HG03064 (cell line): ENCODE measurements at regions not wholly inside any gene's neighbourhood (a gene's known extent, or its start where the extent isn't known, plus 50 kb on each side); places are given as distances from the start of the nearest gene placed in this dataset.

ENCODE experiments used
- ATAC-seq: cut with Tn5 transposase; IDR thresholded peaks from one replicate; pipeline ENCODE4 v1.9.1; 2021; ENCODE audit warnings: low read depth; ENCODE audit not compliant: unreplicated experiment

DNA sequence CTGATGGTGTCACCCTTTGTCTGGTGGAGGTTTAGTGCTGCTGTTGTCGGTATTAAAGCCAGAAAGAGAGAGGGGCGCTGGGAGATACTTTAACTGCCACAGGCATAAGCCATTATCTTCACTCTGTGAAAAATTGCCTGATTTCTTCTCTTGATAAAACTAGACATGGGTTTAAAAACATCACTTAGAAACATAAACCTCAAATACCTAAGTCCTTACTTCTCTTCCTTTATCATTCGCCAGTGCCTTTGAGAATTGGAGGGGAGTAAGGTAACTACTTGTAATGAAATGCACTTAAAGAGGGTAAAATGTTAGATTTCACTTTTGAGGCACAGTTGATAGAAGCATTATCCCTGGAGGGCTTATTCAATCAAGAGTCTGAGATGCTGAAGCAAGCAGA lies 434.5 kb downstream of the OLFM4 start:
- ATAC-seq, result no peak

DNA sequence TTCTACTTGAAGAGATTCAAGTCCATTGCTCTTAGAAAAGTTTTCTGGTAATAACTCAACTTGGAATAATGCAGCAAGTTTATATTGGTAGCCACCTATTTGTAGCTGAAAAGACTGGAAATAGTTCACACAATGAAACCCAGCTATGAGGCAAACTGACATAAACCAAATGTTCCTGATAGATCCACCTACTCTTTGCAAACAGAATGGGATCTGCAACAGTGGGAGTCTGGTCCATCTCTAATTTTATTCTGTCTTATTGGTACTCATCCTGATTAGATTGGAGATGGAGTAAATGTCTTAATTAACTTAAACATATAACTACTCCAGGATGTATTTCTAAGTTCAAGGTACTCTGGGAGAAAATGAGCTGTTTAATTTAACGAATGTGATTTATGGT lies 438.0 kb downstream of the OLFM4 start:
- no peak for ATAC-seq

DNA sequence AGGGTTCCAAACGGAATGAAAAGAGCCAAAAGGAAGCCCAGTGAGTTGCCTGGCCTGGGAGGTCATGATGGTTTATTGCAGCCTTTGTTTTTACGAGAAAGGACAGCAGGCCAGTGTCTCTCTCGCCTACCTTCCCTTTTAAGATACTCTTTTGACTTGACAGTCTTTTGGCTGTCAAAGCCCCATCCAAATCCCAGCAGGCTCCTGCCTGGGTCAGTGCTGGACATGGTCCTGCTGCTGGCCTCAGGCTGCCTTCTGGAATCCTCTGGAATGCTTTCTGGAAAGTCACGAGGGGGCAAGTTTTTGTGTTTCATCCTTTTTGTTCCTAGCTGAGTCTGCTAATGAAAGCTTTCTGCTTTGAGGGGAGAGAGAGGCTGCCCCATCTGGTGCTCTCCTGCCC lies 444.8 kb downstream of the OLFM4 start:
- no peak for ATAC-seq

DNA sequence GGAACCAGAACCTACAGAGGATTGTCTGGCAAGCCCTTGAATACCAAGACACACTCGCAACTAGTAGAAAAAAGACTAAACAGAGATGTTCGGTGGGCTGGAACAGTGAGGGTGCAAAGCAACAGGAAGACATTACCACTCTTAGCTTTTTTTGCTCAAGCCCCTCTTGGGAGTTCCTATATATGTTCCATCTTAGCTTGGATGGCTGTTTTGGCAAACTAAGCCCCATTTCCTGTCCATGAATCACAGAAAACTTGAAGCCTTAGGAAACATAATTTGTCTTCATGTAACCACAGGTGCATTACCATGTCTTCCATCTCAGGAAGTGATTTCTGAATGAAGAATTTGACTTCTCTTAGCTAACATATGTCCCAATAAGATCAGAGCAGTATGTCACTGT lies 446.3 kb downstream of the OLFM4 start:
- ATAC-seq, result no peak

DNA sequence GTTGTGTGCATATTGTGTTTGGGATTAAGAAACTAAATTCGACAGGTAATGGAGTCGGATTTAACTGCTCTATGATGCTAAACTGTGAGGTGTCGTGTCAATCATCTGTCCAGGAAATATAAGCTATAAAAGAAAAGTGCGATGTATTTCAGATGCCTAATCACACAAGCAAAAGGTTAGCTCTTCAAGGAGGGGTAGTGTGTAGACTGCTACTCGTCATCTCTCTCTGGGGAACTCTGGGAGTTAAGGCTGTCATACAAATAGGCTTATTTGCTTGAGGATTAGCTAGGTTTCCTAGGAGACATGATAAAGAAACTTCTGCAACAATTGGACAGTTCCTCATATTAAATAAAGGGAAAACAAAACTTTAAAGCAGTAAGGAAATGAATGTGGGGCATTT lies 462.1 kb downstream of the OLFM4 start:
- no peak for ATAC-seq

DNA sequence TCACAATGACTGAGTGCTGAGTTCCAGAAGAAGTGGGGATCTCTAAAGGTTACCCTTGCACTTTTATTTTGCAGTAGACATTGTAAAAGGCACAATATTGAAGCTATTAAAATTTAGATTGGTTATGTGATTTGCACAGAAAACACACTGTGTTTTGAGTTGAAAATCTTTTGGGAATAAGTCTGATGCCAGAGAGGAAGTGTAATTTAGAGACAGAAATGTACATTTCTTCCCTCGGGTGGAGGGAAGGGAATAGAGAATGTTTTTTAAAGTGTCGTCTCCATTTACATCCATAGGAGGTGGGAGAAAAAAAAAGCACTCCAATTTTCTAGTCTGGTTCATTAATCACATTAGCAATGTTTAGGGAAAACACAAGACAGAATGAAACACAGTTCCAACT lies 465.8 kb downstream of the OLFM4 start:
- ATAC-seq, result no peak

DNA sequence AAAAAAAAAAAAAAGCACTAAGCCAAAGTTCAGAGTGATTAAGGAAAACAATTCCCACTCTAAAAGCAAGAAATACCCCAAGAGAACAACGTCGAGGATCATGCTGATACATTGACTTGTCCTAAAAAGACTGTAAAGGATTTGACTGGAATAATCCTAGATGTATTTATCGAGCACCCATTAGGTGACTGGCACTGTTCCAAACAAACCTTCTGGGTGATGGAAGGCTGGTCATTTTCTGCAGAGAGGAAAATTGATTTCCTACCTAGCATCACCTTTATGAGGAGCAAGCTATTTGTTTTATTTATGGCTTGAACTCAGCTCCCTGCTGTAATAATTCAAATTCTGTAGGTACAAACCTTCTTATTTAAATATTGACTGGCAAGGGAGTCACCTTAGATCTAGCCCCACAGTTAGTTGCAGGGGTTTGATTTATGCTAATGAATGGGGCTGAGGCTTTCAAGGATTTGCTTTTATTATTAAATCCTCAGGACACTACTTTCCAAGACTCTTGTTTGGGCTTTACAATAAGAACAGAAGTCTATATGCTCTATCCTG lies 471.0 kb downstream of the OLFM4 start:
- no peak for ATAC-seq

DNA sequence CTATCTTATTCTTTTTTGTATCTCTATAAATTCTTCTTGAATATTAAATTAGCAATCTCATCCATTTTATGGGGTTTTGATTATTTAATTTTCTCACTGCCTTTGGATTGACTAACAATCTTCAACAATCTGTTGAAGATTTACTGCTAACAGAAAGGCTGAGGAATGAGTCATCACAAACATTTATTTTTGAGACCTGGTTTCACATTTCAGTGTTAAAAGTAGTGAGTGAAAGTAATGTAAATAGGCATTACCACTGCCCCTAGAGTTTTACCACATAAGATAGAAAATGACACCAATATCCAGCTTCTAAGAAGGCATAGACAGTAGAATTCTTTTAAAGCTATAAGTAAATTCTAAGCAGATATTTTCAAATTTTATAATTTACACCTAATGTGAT lies 472.8 kb downstream of the OLFM4 start:
- ATAC-seq, result no peak

DNA sequence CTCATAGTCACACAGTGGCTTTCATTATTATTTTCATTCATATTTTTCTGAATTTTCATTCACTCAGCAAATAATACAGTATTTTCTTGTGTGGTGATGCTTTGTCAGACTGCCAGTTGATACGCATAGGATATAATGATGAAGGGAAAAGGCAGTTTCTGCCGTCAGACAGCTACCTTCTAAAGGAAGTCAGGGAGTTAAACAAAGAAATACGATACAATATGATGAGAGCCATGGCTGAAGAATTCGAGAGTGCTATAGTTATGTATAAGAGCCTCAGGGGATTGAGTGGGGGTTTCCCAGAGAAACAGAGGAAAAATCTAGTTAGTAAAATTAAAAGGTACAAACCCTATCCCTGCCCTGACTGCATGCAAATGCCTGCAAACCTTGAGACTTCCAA lies 479.1 kb downstream of the OLFM4 start:
- no peak for ATAC-seq

DNA sequence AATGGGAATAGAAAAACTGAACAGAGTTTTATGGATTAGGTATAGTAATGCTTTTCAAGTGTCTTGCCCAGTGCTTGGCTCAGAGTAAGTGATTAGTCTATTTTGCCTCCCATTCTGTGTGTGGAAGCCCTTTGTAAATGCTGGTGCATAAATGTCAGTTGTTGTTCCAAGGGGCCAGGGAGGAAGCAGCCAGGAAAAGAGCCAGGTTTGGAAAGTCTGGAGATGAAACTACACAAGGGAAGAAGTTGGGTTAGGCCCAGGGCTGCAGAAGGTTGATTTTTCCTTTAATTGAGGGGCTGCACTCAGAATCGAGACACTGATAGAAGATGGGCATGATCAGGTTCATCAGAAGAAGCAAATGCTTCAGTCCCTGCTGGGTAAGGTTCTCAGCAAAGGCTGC lies 484.0 kb downstream of the OLFM4 start:
- ATAC-seq, result no peak

DNA sequence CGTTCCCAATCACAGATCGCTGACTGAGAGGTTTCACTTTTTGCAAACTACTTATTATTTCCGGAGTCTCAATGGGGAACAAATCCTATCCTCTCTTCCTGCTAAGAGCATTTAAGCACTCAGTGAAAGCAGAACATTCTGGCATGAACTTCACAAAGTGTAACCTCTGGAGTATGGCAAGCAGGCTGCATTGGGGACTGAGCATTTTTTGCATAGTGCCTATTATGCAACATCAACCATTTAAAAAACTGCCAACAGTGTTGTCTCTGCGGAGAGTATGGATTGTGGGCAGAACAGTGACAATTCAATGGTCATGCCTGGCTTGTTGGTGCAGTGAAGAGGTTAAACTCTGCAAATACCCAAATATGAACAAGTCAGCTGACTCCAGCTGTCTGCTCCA lies 484.6 kb downstream of the OLFM4 start:
- no peak for ATAC-seq

DNA sequence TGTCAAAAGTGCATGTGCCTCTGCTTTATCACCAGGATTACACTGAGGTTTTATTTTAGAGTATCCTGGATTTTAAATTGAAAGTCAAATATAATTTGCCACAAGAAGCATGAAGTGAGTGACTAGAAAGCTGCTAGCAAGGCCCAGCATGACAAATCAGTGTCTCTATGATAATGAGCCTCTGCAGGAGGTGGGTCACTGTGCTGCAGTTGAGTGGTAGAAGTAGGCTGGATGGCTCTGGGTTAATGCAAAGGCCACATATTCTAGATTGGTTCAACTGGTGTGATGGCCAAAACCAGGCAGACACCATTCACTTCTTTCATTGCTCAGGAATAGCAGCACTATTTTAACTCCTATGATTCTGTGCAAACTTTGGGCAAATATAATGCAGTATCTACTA lies 491.5 kb downstream of the OLFM4 start:
- ATAC-seq, result no peak

DNA sequence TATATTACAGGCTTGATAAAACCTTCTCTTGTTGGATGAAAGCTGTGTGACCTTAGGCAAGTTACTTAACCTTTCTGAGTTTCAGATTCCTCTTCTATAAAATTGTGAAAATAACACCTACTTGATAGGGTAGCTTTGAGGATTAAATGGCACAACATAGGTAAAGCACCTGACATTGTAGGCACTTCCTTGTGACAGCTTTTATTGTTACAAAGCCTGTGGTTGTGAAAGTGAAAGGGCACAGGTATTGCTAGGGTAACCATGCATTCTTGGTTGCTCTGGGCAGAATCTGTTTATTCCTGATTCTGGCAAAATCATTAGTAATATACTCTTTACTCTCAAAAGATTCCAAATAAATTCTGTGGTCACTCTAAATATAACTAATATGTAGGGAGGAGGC lies 493.4 kb downstream of the OLFM4 start:
- no peak for ATAC-seq

DNA sequence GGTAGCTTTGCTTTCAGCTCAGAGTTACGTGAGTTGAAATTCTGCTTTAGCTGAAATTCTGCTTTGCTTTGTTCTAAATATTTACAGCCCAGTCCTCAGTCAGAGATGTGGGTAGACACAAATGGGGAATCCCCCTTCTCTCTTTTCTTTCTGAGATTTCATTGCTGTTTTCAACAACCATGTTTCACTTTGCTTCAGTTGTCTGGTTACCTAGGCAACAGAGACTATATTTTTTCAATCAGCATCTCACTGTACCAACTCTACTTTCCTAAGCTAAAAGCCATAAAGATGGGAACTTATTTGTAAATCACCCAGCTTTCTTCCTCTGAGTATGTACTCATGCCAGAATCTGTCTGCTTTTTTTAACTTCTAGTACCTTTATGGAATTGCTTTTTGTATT lies 509.0 kb downstream of the OLFM4 start:
- ATAC-seq, result no peak

DNA sequence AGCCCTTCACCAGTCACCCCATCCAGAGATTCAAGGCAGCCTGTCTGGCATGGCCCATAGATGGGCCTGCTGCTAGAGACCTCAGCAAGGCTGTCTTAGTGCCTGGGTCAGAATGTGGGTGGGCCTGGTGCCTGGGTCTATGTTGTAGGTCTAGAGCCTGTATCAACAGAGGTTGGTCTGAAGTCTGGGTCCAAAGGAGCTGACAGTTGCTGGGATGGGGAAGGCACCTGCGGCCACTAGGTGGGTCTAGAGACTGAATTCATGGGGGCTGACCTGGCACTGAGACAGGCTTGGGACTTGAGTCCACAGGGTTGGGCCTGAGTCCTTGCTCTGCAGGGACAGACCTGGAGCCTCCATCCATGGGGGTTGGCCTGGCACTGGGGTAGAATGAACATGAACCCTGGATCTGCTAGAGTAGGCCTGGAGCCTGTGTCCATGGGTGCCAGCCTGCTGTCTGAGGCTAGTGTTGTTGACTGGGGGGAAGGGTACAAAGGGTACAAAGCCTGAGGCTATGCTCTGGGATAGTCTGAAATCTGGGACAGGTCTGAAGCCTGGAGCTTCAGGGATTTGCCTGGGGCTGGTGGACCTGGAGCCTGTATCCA lies 516.8 kb downstream of the OLFM4 start:
- no peak for ATAC-seq

DNA sequence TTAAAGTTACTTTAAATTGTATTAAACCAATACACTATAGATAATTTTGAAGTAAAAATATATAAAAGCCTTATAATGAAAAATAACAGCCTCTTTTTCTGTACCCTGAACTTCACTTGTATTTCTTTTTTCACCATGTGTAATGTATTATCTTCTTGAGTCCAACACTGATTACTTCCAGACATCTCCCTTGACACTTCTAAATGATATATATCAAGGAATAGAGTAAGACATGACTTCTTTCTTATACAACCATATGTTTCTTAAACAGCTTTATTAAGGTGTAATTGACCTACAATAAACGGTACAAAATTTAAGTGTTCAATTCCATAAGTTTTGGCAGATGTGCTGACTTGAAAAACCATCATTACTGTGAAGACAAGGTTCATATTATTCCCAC lies 531.9 kb downstream of the OLFM4 start:
- ATAC-seq, result no peak

DNA sequence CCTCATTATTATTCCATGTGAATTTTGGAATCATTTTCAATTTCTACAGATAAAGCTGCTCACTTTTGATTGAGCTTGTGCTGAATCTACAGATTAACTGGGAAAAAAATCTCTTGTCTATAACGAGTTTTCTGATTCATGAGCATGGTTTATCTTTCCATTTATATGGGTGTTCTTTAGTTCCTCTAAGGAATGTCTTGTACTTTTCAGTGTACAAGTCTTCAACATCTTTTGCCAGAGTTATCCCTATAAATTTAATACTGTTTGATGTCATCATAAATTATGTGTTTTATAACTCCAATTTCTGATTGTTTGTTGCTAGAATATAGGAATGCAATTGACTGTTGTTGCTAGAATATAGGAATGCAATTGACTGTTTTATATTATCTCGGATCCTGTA lies 533.8 kb downstream of the OLFM4 start:
- no peak for ATAC-seq

DNA sequence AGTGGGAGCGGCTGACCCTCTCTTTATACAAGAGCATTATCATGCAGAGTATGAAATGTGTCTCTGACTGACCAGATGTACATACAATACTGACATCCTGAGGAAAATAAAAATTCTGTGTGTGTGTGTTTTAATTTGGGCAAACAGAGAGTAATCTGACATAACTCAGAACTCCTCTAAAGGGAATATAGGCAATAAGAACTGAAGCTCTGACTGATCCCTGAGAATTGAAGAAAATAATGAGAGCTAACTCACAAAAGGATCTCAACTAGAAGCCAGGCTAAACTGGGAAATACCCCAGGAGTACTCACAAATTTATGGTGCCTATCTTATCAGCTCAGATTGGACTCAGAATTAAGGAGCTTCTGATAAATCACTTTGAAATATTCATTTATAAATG lies 539.9 kb downstream of the OLFM4 start:
- ATAC-seq, result no peak

DNA sequence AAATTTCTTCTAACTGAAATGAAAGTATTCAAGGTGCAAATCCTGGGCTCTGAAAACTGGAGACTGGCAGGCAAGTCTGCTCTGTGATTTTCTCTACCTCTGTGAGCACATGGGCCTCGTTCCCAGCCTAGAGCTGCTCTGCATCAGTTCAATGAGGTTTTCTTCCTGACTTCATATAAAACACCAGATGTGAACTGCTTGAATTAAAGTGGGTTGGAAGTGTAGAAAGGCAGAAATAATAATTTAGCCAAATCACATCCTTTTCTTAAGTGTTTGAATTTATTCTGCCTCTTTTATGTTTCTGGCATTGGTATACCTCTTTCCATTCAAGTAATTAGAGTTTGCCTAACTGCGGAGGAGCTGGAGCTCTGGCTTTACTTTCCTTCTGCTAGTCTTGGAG lies 540.8 kb downstream of the OLFM4 start:
- no peak for ATAC-seq

DNA sequence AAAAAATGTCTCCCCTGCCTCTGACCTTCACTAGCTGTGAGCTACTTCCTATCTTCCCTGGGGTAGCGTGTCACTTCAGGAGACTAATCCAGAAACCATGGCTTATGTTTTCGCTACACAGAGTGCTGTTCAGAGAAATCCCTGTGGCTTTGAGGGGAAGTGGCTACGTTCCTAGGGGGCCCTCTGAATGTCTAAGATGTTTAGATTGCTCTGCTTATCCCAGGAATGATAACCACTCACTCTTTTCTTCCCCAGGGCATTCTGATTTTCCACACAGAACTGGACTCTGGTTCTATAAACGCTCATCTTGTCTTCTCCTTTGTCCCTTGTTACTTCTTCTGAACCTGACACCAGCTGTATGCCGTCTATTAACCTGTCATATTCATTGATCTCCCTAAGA lies 572.5 kb downstream of the OLFM4 start:
- ATAC-seq, result no peak

DNA sequence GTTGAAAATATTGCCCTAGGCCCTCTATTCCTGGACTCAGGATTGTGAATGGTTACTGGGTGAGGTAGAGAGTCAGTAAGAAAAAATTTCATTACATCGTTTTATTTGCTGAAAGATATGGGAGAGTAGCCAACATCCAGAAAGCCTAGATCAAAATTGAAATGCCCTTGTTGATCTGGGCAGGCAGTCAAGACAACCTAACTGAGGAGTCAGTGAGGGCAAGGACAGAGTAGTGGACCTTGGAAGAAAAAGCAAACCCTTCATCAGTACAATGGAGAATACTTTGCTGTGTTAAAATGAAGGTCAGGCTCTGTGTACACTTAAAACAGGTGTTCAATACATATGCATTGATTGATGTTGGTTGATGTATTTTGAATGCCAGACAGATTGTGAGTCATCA lies 576.7 kb downstream of the OLFM4 start:
- ATAC-seq, result no peak

DNA sequence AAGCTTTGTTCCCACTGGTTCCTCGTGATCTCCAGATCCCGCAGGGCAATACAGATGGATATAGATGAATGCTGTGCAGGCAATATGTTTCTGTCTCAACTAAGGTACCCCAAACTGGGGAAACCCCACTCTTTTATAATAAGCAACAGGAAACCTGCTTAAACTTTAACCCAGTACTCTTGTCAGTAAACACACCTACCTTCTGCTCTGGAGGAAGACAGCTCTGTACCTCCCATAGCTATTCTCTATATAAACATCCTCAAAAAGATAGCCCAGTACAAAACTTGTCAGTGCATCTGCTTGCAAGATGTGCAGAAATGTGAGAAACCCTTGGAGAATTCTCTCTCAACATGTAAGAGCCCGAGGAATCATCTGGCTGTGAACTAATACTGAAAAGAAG lies 583.6 kb downstream of the OLFM4 start:
- no peak for ATAC-seq

DNA sequence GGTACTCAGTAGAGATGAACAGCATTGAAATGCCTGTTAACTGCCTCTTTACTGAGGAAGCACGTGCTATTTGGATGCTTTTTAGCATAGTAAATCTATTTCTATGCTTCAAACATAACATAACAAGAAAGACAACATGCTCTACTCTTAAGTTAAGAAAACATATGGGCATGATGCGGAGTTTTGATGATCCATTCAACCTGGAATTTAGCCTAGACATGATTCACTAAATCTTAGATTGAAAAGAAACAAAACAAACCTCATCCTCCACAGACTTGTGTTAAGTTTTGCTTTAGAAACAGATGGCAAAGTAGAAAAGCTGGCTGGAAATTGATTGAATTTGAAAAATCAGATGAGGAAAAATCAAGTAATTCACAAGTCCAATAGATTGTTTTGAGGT lies 593.8 kb downstream of the OLFM4 start:
- ATAC-seq, result no peak
